Omental fat pad (tissue), 3 donors: ENCODE measurements at regions not wholly inside any gene's neighbourhood (a gene's known extent, or its start where the extent isn't known, plus 50 kb on each side); places are given as distances from the start of the nearest gene placed in this dataset.
"Not testable (repeated sequence)": the region's sequence is repeated elsewhere in the genome, so short reads cannot be mapped to it uniquely, and the experiment has no call there.

ENCODE experiments used
- ATAC-seq: fragments of 150-250 bp; one replicate; pipeline ENCODE4 v1.9.1; 2016; ENCODE audit warnings: mild to moderate bottlenecking, moderate library complexity; ENCODE audit not compliant: low FRiP score
- DNase-seq: peaks from one replicate; pipeline ENCODE4 v3.0.0-alpha.2; 2019; ENCODE audit warnings: low spot score
- CTCF ChIP-seq, 3 donors: fragments of 450-650 bp; IDR thresholded peaks; one replicate each; pipeline ENCODE4 v1.5.1; 2016 to 2017; ENCODE audit warnings: antibody characterized with exemption in 3 of 3, mild to moderate bottlenecking in 3 of 3, moderate library complexity in 2 of 3

- no peak for TF ChIP-seq CTCF (IDR thresholded peaks at IDR 0.05)
- no peak for ATAC-seq
- DNase-seq: no peak
These were observed 886.9 kb downstream of the AMY1C start for GRCh38 chr1:104636581-104636980.

GRCh38 chr1:104646233-104646632 is 896.5 kb downstream of the AMY1C start:
- TF ChIP-seq CTCF (IDR thresholded peaks at IDR 0.05): no peak
- ATAC-seq (no peak), DNase-seq (no peak)

- TF ChIP-seq CTCF (IDR thresholded peaks at IDR 0.05): no peak
- ATAC-seq (no peak), DNase-seq (no peak)
These were observed 898.6 kb downstream of the AMY1C start for GRCh38 chr1:104648269-104648691.

GRCh38 chr1:104664374-104664773 is 914.7 kb downstream of the AMY1C start:
- DNase-seq, ATAC-seq: not testable (repeated sequence)

GRCh38 chr1:104665300-104665699 is 915.6 kb downstream of the AMY1C start:
- no peak for ATAC-seq

GRCh38 chr1:104671684-104672353 is 922.1 kb downstream of the AMY1C start:
- DNase-seq: no peak
- TF ChIP-seq CTCF (IDR thresholded peaks at IDR 0.05): no peak
- no peak for ATAC-seq

More at GRCh38 chr1:104665300-104665699, 915.6 kb downstream of the AMY1C start:
- no peak for TF ChIP-seq CTCF (IDR thresholded peaks at IDR 0.05)
- no peak for DNase-seq

GRCh38 chr1:104699433-104699832 is 949.7 kb downstream of the AMY1C start:
- no peak for TF ChIP-seq CTCF (IDR thresholded peaks at IDR 0.05)
- DNase-seq: no peak
- no peak for ATAC-seq
